ENCODE measurements at regions not wholly inside any gene's neighbourhood (a gene's known extent, or its start where the extent isn't known, plus 50 kb on each side); places are given as distances from the start of the nearest gene placed in this dataset.
"Not testable (repeated sequence)": the region's sequence is repeated elsewhere in the genome, so short reads cannot be mapped to it uniquely, and the experiment has no call there.

DNA sequence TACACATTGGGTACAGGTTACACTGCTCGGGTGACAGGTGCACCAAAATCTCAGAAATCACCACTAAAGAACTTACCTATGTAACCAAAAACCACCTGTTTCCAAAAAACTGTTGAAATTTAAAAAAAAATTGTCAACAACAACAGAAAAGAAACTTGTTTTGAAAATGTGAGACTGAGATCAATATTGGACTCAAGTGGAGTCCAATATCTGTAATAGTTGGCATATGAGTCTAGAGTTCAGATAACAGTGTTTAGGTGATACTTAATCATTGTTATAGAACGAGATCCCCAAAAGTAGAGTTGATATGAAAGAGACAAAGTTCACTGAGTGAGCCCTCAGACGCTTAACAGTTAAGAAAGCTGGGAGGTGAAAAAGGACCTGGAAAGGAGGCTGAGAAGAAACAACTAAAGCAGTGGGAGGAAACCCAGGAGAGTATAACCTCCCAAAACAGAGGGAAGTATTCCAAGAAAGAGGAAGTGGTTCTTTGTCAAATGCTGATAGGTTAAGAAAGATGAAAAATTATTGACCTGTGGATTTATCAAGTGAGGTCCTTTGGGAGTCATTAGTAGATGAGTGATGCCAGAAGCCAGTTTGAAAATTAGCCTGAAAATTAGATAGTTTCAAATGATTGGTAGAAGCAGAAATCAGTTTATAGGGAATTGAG, 388.6 kb upstream of the DPH6 start:
- H3K4me3 ChIP-seq = no peak overlapping the region
- no peak for DNase-seq (ENCODE audit: low spot score in 2 of 2)
- no peaks in the 10 kb centered on the region for H3K9me3 ChIP-seq
- H3K27me3 ChIP-seq (ENCODE audit: low read depth) = no peaks in the 10 kb centered on the region
- H3K4me1 ChIP-seq = peaks cover 7% of the 10 kb centered on the region
- H3K36me3 ChIP-seq (replicated peaks) = no peaks in the 10 kb centered on the region
- in situ Hi-C loops (cut with MboI; ENCODE audit: low sequenced_read_pairs) = no loop called here

DNA sequence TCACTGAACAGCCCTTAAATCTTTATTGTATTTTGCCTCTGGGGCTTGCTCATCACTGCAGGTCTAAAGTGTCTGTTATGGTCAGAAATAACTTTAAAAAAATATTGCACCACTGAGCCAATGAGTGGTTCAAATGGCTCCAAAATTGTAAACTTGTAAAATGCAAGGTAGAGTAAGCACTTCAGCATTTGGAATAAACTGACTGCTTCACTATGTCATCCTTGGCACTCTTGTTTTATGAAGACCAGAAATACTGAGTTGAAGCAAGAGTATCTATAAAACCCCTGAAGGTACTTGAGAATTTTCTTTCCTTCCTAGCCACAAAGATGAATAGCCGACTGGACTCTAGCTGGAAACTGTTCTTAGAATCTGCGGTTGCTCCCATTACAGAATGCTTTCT, 390.3 kb upstream of the DPH6 start:
- in situ Hi-C loops (cut with MboI; ENCODE audit: low sequenced_read_pairs) = no loop called here
- H3K27me3 ChIP-seq (ENCODE audit: low read depth) = no peaks in the 10 kb centered on the region
- DNase-seq (ENCODE audit: low spot score in 2 of 2) = no peak
- no peaks in the 10 kb centered on the region for H3K9me3 ChIP-seq
- H3K4me1 ChIP-seq = peaks cover 10% of the 10 kb centered on the region
- no peaks in the 10 kb centered on the region for H3K36me3 ChIP-seq (replicated peaks)
- no peak overlapping the region for H3K4me3 ChIP-seq

- in situ Hi-C loops (cut with MboI; ENCODE audit: low sequenced_read_pairs) = no loop called here
Measured at GRCh38 chr15:35937380-35937779, 391.4 kb upstream of the DPH6 start.

GRCh38 chr15:35944945-35945585, 399.1 kb upstream of the DPH6 start:
- H3K4me3 ChIP-seq = no peak overlapping the region
- H3K9me3 ChIP-seq = no peaks in the 10 kb centered on the region
- in situ Hi-C loops (cut with MboI; ENCODE audit: low sequenced_read_pairs) = no loop called here
- peaks cover 3% of the 10 kb centered on the region; the same call in 1 of the 2 replicates for H3K4me1 ChIP-seq
- no peak for DNase-seq (ENCODE audit: low spot score in 2 of 2)
- no peaks in the 10 kb centered on the region for H3K36me3 ChIP-seq (replicated peaks)
- H3K27me3 ChIP-seq (ENCODE audit: low read depth) = no peaks in the 10 kb centered on the region

More at GRCh38 chr15:35937380-35937779, 391.4 kb upstream of the DPH6 start:
- H3K4me1 ChIP-seq = peaks cover 10% of the 10 kb centered on the region
- no peaks in the 10 kb centered on the region for H3K36me3 ChIP-seq (replicated peaks)
- no peak for DNase-seq (ENCODE audit: low spot score in 2 of 2)
- no peak overlapping the region for H3K4me3 ChIP-seq
- H3K9me3 ChIP-seq = no peaks in the 10 kb centered on the region
- H3K27me3 ChIP-seq (ENCODE audit: low read depth) = no peaks in the 10 kb centered on the region

GRCh38 chr15:35953424-35953823, 407.5 kb upstream of the DPH6 start:
- Histone ChIP-seq H3K4me3 (no peak overlapping the region), H3K9me3 (no peaks in the 10 kb centered on the region), H3K36me3 (replicated peaks) (no peaks in the 10 kb centered on the region), H3K27me3 (ENCODE audit: low read depth) (no peaks in the 10 kb centered on the region), H3K4me1 (peaks cover 8% of the 10 kb centered on the region)
- no peak for DNase-seq (ENCODE audit: low spot score in 2 of 2)
- in situ Hi-C loops (cut with MboI; ENCODE audit: low sequenced_read_pairs) = no loop called here

GRCh38 chr15:35956056-35956455, 410.1 kb upstream of the DPH6 start:
- H3K36me3 ChIP-seq (replicated peaks) = no peaks in the 10 kb centered on the region
- H3K4me3 ChIP-seq = no peak overlapping the region
- DNase-seq (ENCODE audit: low spot score in 2 of 2) = no peak
- no peaks in the 10 kb centered on the region for H3K9me3 ChIP-seq
- in situ Hi-C loops (cut with MboI; ENCODE audit: low sequenced_read_pairs) = no loop called here
- H3K27me3 ChIP-seq (ENCODE audit: low read depth) = no peaks in the 10 kb centered on the region
- H3K4me1 ChIP-seq = peaks cover 20% of the 10 kb centered on the region

DNA sequence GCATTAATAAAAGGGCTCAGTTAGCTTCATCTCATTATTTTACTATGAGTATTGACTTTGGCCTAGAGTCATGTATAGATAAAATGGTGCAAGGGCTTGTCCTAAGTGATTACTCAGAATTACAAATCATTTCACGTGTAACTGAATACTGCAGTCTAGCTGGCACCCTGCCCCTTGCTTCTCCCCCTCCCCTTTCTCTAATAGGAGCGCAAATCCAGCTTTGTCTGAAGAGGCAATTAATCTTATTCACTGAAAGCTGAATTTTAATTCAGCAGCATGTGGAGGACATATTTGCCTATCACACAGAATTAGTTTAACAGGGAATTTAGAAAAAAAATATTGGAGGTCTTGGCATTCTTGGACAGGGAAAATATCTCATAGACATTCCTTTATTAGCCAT, 412.1 kb upstream of the DPH6 start:
- Histone ChIP-seq H3K4me3 (no peak overlapping the region), H3K27me3 (ENCODE audit: low read depth) (no peaks in the 10 kb centered on the region), H3K4me1 (peaks cover 20% of the 10 kb centered on the region), H3K36me3 (replicated peaks) (no peaks in the 10 kb centered on the region), H3K9me3 (no peaks in the 10 kb centered on the region)
- peak; percentile 66 to 73 for DNase-seq (ENCODE audit: low spot score in 2 of 2)
- in situ Hi-C loops (cut with MboI; ENCODE audit: low sequenced_read_pairs) = no loop called here

- in situ Hi-C loops (cut with MboI; ENCODE audit: low sequenced_read_pairs) = no loop called here
Measured at GRCh38 chr15:35958975-35959374, 413.0 kb upstream of the DPH6 start.

DNA sequence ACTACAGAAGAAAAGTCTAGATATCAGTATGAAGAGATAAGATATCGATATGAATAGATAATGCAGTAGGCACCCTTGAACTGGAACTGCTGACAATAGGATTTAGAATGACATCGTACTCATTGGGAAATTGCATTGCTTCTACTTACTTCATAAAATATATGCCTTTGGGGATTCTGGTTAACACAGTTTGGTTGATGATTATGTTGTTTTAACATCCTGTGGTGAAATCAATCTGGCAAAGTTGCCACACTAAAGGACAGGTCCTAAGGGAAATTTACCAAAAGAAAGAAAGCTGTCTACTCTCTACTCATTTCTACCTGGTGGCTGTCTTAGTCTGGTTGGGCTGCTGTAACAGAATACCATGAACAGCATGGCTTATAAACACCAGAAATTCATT, 417.4 kb upstream of the DPH6 start:
- Histone ChIP-seq H3K9me3 (no peaks in the 10 kb centered on the region), H3K27me3 (ENCODE audit: low read depth) (no peaks in the 10 kb centered on the region), H3K4me1 (peaks cover 34% of the 10 kb centered on the region), H3K4me3 (no peak overlapping the region), H3K36me3 (replicated peaks) (no peaks in the 10 kb centered on the region)
- in situ Hi-C loops (cut with MboI; ENCODE audit: low sequenced_read_pairs) = no loop called here
- DNase-seq (ENCODE audit: low spot score in 2 of 2) = no peak

More at GRCh38 chr15:35958975-35959374, 413.0 kb upstream of the DPH6 start:
- peaks cover 20% of the 10 kb centered on the region for H3K4me1 ChIP-seq
- no peaks in the 10 kb centered on the region for H3K27me3 ChIP-seq (ENCODE audit: low read depth)
- no peaks in the 10 kb centered on the region for H3K9me3 ChIP-seq
- DNase-seq (ENCODE audit: low spot score in 2 of 2) = no peak
- no peak overlapping the region for H3K4me3 ChIP-seq
- no peaks in the 10 kb centered on the region for H3K36me3 ChIP-seq (replicated peaks)

DNA sequence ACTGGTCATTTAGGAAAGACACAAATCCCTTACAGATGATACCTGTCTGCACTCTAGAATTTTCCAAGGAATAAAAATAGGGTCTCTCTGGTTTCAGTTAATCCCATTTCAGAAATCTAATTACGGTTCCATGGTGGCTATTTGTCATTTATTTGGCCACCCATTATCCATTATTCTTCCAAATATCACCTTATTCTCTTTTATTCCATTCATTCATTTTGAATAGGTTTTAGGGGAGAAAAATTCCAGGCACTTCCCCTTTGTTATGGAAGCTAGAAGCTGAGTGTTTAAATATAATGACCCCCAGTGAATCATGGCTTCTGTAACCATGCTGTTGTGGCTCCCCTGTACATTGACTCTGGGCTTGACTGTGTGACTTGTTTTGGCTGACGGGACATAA, 420.8 kb upstream of the DPH6 start:
- H3K4me1 ChIP-seq = peaks cover 31% of the 10 kb centered on the region
- H3K36me3 ChIP-seq (replicated peaks) = no peaks in the 10 kb centered on the region
- peak; percentile 63 to 95 for DNase-seq (ENCODE audit: low spot score in 2 of 2)
- H3K9me3 ChIP-seq = no peaks in the 10 kb centered on the region
- H3K27me3 ChIP-seq (ENCODE audit: low read depth) = no peaks in the 10 kb centered on the region
- H3K4me3 ChIP-seq = no peak overlapping the region
- in situ Hi-C loops (cut with MboI; ENCODE audit: low sequenced_read_pairs) = no loop called here

- H3K36me3 ChIP-seq (replicated peaks); DNase-seq (ENCODE audit: low spot score in 2 of 2); H3K4me3 ChIP-seq; in situ Hi-C loops (cut with MboI; ENCODE audit: low sequenced_read_pairs); H3K27me3 ChIP-seq (ENCODE audit: low read depth); H3K9me3 ChIP-seq: not testable (repeated sequence)
- H3K4me1 ChIP-seq = peaks cover 31% of the 10 kb centered on the region
Measured at GRCh38 chr15:35967968-35968367, 422.0 kb upstream of the DPH6 start.

GRCh38 chr15:35973029-35973428, 427.1 kb upstream of the DPH6 start:
- Histone ChIP-seq H3K4me3 (no peak overlapping the region), H3K27me3 (ENCODE audit: low read depth) (no peaks in the 10 kb centered on the region), H3K9me3 (no peaks in the 10 kb centered on the region), H3K4me1 (peaks cover 42% of the 10 kb centered on the region), H3K36me3 (replicated peaks) (no peaks in the 10 kb centered on the region)
- no peak for DNase-seq (ENCODE audit: low spot score in 2 of 2)
- in situ Hi-C loops (cut with MboI; ENCODE audit: low sequenced_read_pairs) = no loop called here

DNA sequence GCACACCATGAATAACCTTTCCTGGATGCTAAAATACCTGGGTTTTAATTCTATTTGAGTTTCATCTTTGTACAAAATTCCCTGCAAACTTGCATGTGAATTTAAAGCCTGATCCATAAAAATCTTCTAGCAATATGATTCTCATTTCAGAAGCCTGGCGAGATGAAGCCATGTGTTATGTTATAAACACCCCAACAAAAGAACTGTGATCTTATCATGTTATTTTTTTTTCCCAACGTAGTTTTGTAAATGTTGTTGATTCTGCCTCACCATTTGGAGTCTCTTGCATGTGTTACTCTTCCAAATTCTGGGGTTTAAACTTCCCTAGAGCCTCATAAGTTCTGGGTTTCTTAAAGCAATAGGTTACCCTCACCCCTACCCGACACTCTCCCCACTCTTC, 428.1 kb upstream of the DPH6 start:
- Histone ChIP-seq H3K4me3 (no peak overlapping the region), H3K9me3 (no peaks in the 10 kb centered on the region), H3K4me1 (peaks cover 42% of the 10 kb centered on the region), H3K36me3 (replicated peaks) (no peaks in the 10 kb centered on the region), H3K27me3 (ENCODE audit: low read depth) (no peaks in the 10 kb centered on the region)
- in situ Hi-C loops (cut with MboI; ENCODE audit: low sequenced_read_pairs) = no loop called here
- no peak for DNase-seq (ENCODE audit: low spot score in 2 of 2)

DNA sequence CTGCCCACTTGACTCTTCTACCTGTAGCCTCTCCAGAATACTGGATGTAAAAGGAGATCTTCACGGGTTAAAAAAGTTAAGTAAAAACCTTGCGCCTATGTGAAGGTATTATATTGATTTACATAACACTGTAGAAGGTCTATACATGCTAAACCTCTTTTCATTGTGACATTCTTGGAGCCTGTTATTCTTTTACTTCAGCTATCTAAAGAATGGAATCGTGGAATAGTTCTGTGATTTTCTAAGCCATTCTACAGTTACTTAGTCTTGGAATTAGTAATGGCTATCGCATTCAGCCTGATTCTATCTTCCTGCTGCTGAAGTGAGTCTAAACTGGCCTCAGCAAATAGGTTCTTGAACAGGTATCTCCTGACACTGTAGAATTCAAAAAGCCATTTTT, 430.0 kb upstream of the DPH6 start:
- in situ Hi-C loops (cut with MboI; ENCODE audit: low sequenced_read_pairs) = no loop called here
- no peaks in the 10 kb centered on the region for H3K9me3 ChIP-seq
- H3K4me1 ChIP-seq = peaks cover 35% of the 10 kb centered on the region
- no peaks in the 10 kb centered on the region for H3K36me3 ChIP-seq (replicated peaks)
- no peak overlapping the region for H3K4me3 ChIP-seq
- H3K27me3 ChIP-seq (ENCODE audit: low read depth) = no peaks in the 10 kb centered on the region
- peak; percentile 22 to 97 for DNase-seq (ENCODE audit: low spot score in 2 of 2)

Data from HAP-1 (cell line).